Activated CD4-positive, alpha-beta memory T cell treated with anti-CD3 and anti-CD28 coated beads, Interleukin-2, amount 10 ng/mL, durations not matched to agents 7 days and 5 days (primary cell): ENCODE measurements at regions not wholly inside any gene's neighbourhood (a gene's known extent, or its start where the extent isn't known, plus 50 kb on each side); places are given as distances from the start of the nearest gene placed in this dataset.
"Not testable (repeated sequence)": the region's sequence is repeated elsewhere in the genome, so short reads cannot be mapped to it uniquely, and the experiment has no call there.

Source experiments
- CTCF ChIA-PET: fragments of 350-600 bp; sonication (Branson Sonifier 250); formaldehyde crosslinking; loops from one replicate; lab custom pipeline; 2021; ENCODE audit warnings: antibody characterized with exemption, inconsistent platforms; lab: Charles Lee
- POLR2A ChIA-PET: fragments of 350-600 bp; sonication (Branson Sonifier 250); formaldehyde crosslinking; loops from one replicate; lab custom pipeline; 2021; ENCODE audit warnings: antibody characterized with exemption; lab: Charles Lee
- DNase-seq: peaks from one replicate; pipeline ENCODE4 v3.0.0-alpha.2; 2020
- H3K27ac Mint-ChIP-seq: one replicate; pipeline ENCODE4 v1.8.0; 2021; ENCODE audit warnings: mild to moderate bottlenecking, mixed read lengths
- H3K27me3 Mint-ChIP-seq: one replicate; pipeline ENCODE4 v1.8.0; 2021; ENCODE audit warnings: mixed read lengths
- H3K36me3 Mint-ChIP-seq: one replicate; pipeline ENCODE4 v1.8.0; 2021; ENCODE audit warnings: low read depth, mixed read lengths
- H3K4me1 Mint-ChIP-seq: one replicate; pipeline ENCODE4 v1.8.0; 2021; ENCODE audit warnings: mixed read lengths
- H3K4me3 Mint-ChIP-seq: one replicate; pipeline ENCODE4 v1.8.0; 2021; ENCODE audit warnings: mild to moderate bottlenecking, mixed read lengths
- H3K9me3 Mint-ChIP-seq: one replicate; pipeline ENCODE4 v1.8.0; 2021; ENCODE audit warnings: mixed read lengths

DNA sequence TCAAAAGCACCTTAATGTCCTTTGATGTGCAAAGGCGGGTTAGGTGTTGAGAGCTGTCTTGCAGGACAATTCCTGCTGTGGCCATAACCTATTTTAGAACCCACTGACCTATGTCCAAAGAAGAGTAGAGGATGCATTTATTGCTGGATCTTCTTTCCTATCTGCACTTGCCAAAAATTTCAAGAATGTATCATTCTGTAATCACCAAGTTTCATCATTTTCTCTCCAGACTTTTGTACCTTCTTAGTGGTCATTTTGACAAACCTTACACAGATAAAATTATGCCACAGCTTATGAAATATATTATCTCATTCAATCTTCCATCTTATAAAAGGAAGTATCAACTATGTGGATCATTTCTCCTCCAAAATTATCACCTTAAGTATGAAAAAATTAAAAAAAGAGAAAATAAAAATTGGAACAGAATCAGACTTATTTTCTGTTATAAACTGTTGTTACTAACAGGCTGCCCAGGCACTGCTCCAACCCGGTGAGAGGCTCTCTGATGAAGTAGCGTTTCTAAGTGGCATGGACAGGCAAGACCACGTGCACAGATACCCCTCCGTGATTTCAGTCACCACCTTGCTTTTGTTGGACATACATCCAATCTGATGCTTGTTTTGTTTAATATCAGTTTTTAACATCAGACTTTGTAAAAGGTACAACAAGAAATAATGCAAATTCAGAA lies 559.9 kb upstream of the ID2 start:
- CTCF ChIA-PET, result interaction anchor here (0.7 kb wide), 1 partner anchor 108 kb away, joined by 3 read pairs; no protein-coding TSS in a partner anchor
- Mint-ChIP-seq H3K27ac (no peak overlapping the region), H3K4me3 (no peak overlapping the region), H3K27me3 (no peaks in the 10 kb centered on the region), H3K36me3 (peaks cover 4% of the 10 kb centered on the region), H3K4me1 (peaks cover 26% of the 10 kb centered on the region), H3K9me3 (peaks cover 2% of the 10 kb centered on the region)
- no peak for DNase-seq
- POLR2A ChIA-PET, result no interaction called here

DNA sequence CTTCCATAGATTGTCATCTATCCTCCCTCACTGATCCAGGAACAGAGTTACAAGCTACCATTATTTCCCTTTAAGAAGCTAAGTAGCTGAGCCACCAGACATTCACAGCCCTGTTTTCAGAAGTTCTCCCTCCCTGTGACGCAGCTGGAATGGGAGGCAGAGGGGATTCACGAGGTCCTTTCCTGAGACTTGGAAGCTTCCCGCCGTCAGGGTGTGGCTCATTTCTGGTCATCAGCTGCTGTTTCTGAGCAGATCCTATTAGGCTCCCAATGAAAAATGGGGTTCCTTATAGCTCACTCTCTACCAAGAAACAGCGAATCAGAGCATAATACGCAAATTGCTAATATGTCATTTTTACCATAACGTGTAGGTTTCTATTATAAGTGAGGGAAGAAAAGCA lies 559.3 kb upstream of the ID2 start:
- peaks cover 4% of the 10 kb centered on the region for H3K36me3 Mint-ChIP-seq
- no peak overlapping the region for H3K4me3 Mint-ChIP-seq
- ChIA-PET CTCF (no interaction called here), POLR2A (no interaction called here)
- no peak overlapping the region for H3K27ac Mint-ChIP-seq
- H3K9me3 Mint-ChIP-seq, result peaks cover 2% of the 10 kb centered on the region
- H3K27me3 Mint-ChIP-seq, result no peaks in the 10 kb centered on the region
- peaks cover 25% of the 10 kb centered on the region for H3K4me1 Mint-ChIP-seq
- DNase-seq, result no peak

DNA sequence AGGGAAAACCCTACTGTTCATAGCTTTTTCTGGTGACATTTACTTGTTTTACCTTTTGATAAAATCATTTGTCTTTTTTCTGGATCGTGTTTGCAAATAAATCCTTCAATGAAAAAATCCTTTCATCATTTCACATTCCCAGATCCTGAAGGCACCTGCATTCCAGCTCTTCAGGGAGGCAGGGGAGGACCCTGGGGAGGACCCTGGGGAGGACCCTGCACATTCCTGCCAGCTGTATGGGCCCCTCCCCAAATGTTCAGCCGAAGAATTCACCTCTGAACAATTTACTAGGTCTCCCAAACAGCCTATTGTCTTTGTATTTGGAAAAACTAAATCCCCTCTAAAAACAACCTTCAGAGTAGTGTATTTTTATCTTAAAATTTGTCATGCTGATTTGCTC lies 558.4 kb upstream of the ID2 start:
- Mint-ChIP-seq H3K4me1 (peaks cover 22% of the 10 kb centered on the region), H3K36me3 (peaks cover 4% of the 10 kb centered on the region), H3K27ac (no peak overlapping the region), H3K4me3 (no peak overlapping the region), H3K27me3 (no peaks in the 10 kb centered on the region), H3K9me3 (peaks cover 2% of the 10 kb centered on the region)
- ChIA-PET CTCF (interaction anchor here (0.6 kb wide), 1 partner anchor 559 kb away, joined by 5 read pairs; no protein-coding TSS in a partner anchor), POLR2A (no interaction called here)
- DNase-seq, result no peak

DNA sequence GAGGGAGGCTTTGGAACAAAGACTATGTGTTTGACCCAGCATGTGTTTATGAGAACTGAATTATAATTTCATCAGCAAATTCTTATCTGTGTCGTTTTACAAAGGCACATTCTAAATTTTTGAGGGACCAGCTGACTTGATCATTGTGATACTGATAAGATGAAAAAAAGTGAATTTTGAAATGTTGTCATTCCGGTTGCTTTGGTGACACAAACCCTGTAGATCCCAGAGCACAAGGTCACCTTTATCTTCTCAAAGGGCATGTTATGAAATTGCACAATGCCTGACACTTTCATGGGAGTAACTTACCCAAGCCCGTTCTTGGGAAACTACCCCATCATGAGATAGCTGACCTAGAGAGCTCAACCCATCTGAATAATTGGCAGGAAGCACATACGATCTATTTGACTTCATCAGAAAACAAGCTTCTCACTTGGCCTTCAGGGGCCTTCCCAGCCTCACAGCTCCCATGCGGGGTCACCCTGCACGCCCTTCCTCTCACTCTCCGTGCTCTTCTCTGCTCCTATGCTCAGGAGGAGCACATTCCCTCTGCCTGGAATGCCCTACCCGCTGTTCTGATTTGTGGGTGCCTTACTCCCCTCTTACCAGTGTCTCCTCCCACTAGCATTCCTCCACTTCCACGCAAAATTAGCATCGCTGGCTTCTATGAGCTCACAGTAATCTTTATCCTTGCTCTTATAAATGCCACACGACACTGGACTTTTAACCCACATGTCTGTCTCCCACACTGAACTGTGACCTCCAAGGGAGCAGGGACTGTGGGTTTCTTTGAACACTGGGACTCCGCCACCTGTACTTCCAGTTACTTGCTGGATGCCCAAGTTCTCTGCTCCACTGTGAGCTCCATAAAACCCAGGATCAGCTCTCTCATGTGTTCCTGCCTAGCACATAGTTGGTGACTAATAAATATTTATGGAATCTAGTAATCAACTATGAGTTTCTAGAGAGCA lies 555.8 kb upstream of the ID2 start:
- peaks cover 4% of the 10 kb centered on the region for H3K36me3 Mint-ChIP-seq
- H3K27ac Mint-ChIP-seq, result no peak overlapping the region
- DNase-seq, result no peak
- ChIA-PET POLR2A (no interaction called here), CTCF (no interaction called here)
- H3K4me1 Mint-ChIP-seq, result no peaks in the 10 kb centered on the region
- no peaks in the 10 kb centered on the region for H3K27me3 Mint-ChIP-seq
- H3K9me3 Mint-ChIP-seq, result peaks cover 2% of the 10 kb centered on the region
- H3K4me3 Mint-ChIP-seq, result no peak overlapping the region

DNA sequence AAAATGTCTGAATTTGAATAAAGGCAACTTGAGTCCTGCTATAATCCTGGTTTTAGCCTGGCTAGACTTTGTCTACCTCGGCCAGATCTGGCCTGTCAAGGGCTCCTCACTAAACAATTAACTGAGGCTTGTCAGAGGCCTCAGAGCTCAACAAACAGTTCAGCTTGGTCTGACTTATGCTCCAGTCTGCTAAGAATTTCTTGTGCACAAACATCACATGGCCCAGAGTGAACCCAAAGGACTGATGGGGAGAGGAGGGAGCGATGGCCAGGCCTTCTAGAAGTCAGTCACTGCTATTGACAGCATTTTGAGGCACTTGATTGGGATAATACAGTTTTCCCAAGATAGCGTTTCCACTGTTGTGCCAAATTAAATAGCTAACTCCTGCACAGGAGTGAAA lies 555.1 kb upstream of the ID2 start:
- Mint-ChIP-seq H3K4me1 (no peaks in the 10 kb centered on the region), H3K36me3 (peaks cover 4% of the 10 kb centered on the region), H3K27me3 (no peaks in the 10 kb centered on the region), H3K4me3 (no peak overlapping the region), H3K9me3 (peaks cover 2% of the 10 kb centered on the region), H3K27ac (no peak overlapping the region)
- ChIA-PET CTCF (no interaction called here), POLR2A (no interaction called here)
- DNase-seq, result no peak

DNA sequence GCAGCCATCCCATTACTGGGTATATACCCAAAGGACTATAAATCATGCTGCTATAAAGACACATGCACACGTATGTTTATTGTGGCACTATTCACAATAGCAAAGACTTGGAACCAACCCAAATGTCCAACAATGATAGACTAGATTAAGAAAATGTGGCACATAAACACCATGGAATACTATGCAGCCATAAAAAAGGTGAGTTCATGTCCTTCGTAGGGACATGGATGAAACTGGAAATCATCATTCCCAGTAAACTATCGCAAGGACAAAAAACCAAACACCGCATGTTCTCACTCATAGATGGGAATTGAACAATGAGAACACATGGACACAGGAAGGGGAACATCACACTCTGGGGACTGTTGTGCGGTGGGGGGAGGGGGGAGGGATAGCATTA lies 550.4 kb upstream of the ID2 start:
- H3K36me3 Mint-ChIP-seq, H3K27me3 Mint-ChIP-seq, POLR2A ChIA-PET, H3K4me3 Mint-ChIP-seq, H3K9me3 Mint-ChIP-seq, CTCF ChIA-PET, H3K27ac Mint-ChIP-seq, DNase-seq, H3K4me1 Mint-ChIP-seq: not testable (repeated sequence)

DNA sequence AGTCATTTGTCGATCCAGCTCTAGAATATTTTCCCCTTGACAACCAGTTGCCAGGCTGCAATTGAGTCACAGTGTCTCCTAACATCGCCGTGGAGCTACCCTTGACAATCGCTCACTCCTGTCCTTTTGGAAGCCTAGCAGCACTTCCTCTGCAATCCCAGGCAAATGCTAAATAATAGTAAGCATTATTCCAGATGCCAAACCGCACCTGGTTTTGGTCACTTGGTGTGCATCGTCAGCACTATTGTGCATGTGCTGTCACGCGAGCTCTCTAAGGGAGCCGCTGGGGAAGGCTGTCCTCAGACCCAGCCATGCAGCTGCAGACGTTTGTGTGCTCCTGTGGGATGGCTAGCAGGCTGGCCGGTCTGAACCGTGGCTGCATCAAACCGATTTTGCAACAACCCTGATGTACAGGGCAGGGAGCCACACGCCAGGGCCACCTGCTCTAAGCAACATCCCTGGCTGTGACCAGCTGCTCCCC lies 549.5 kb upstream of the ID2 start:
- no peak for DNase-seq
- Mint-ChIP-seq H3K4me1 (peaks cover 4% of the 10 kb centered on the region), H3K36me3 (no peaks in the 10 kb centered on the region), H3K9me3 (peaks cover 4% of the 10 kb centered on the region), H3K27ac (no peak overlapping the region), H3K4me3 (no peak overlapping the region), H3K27me3 (no peaks in the 10 kb centered on the region)
- ChIA-PET CTCF (no interaction called here), POLR2A (no interaction called here)

DNA sequence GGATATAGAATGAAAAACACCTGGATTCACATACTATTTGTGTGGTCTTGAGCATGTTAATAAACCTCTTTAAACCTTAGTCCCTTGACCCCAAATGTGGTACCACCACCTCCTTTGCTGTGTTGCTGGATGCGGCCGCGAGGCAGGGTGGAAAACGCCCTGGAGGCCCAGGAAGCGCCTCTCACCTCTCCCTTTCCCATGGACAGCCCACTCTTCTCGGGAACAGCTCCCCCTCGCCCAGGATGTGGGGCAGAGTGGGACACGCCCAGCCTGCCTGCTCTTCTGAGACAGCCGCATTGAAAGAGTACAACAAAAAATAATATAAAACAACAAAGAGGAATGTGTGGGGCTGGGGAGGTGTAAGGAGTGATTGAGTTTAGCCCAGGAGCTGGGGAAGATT lies 549.0 kb upstream of the ID2 start:
- DNase-seq, result no peak
- Mint-ChIP-seq H3K36me3 (no peaks in the 10 kb centered on the region), H3K27ac (no peak overlapping the region), H3K4me1 (peaks cover 4% of the 10 kb centered on the region), H3K9me3 (peaks cover 4% of the 10 kb centered on the region), H3K4me3 (no peak overlapping the region), H3K27me3 (no peaks in the 10 kb centered on the region)
- POLR2A ChIA-PET, result no interaction called here
- CTCF ChIA-PET, result no interaction called here

DNA sequence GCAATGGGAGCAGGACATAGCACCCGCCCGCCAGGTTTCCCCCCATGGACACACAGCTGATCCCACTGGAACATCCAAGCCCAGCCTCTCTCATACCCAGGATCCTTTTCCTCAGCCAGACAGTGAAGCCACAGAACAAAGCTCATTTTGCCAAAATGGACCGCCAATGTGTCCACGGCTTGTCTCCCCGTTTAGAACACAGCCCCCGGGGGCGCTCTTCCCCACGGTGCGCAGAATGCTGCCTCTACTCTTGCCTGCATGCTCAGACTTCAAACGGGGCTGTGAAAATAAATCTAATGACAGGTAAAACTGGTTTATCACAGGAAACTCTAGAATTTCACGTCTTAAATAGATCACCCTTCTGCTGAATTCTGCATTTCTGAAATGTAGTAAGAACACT lies 548.5 kb upstream of the ID2 start:
- Mint-ChIP-seq H3K9me3 (peaks cover 4% of the 10 kb centered on the region), H3K36me3 (no peaks in the 10 kb centered on the region), H3K27me3 (no peaks in the 10 kb centered on the region), H3K4me3 (no peak overlapping the region), H3K27ac (no peak overlapping the region), H3K4me1 (peaks cover 4% of the 10 kb centered on the region)
- ChIA-PET CTCF (no interaction called here), POLR2A (no interaction called here)
- DNase-seq, result no peak

DNA sequence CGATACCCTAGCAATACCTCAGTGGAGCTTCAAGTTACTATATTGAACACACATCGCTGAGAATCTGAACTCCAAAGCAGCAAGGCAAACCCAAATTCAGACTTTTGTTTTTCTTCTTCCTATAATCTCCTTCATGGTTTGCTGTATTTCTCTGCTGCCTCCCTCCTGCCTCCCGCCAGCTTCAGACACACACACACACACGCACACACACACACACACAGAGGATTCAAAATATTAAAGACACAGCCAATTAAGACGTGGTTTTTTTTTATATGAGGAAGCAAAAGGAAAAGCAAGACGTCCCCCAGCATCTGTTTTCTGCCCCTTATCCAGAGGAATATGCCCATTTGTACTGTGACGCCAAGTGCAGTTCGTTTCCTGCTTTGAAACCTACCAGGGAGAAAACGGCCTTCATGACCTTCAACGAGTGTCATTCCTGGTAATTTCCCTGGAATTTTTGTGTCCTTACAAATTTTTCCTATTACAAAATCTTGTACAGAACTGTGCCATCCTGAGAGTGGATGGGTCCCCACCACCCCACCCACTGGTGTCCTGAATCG lies 547.9 kb upstream of the ID2 start:
- H3K36me3 Mint-ChIP-seq, result peaks cover 4% of the 10 kb centered on the region
- ChIA-PET POLR2A (no interaction called here), CTCF (no interaction called here)
- no peak overlapping the region for H3K4me3 Mint-ChIP-seq
- no peak for DNase-seq
- no peak overlapping the region for H3K27ac Mint-ChIP-seq
- no peaks in the 10 kb centered on the region for H3K27me3 Mint-ChIP-seq
- H3K4me1 Mint-ChIP-seq, result peaks cover 4% of the 10 kb centered on the region
- peaks cover 8% of the 10 kb centered on the region for H3K9me3 Mint-ChIP-seq

DNA sequence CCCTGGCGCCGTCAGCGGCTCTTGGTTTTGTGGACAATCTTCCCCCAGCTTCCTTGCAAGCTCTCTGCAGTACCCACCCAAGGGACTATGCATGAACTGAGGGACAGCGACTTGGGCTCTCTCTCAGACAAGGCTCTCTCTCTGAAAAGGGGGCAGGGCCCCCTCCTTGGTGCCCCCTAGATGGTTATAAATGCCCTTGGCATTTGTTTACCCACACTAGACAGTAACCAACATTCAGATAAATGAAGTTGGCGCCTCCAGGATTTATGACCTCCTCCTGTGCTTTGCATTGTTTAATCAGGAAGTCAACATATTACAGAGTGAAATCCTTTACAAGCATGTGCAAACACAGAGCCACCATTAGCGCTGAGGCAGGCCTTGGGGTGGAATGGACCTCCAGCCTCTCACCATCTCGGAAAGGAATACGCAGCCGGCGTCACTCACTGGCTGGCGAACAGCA lies 547.4 kb upstream of the ID2 start:
- ChIA-PET CTCF (no interaction called here), POLR2A (no interaction called here)
- Mint-ChIP-seq H3K27me3 (no peaks in the 10 kb centered on the region), H3K4me3 (no peak overlapping the region), H3K27ac (no peak overlapping the region), H3K9me3 (peaks cover 8% of the 10 kb centered on the region), H3K36me3 (peaks cover 4% of the 10 kb centered on the region), H3K4me1 (peaks cover 7% of the 10 kb centered on the region)
- DNase-seq, result no peak

DNA sequence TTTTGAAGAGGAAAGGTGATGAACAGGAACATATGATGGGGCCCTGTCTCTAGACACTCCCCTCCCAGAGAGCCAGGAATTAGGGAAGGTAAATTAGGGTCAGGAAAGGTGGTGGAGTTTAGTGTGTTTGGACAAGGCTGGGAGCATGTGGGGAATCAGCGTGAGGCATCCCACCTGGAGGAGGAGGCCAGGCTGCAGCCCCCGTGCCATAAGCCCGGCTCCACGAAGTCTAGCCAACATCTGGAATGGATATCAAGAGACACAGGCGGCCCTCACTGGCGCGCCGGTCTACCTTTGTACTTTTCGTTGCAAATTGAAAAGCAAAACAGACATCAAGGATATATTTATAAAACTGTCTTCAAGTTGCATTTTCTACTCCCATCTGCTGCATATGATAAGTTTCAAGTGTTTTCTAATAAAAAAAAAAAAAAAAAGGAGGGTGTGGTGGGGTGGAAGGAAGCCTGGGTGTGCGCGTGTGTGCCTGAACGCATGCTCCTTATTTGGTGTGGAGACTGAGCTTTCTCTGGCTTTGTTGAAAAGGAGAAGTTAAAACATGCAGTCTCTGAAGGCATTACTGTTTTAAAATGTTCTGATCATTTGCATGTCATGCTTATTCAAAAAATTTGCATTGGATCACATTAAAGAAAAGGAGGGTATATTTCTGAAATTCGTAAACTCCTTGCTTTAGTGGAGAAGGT lies 546.7 kb upstream of the ID2 start:
- peaks cover 11% of the 10 kb centered on the region for H3K9me3 Mint-ChIP-seq
- ChIA-PET CTCF (no interaction called here), POLR2A (no interaction called here)
- H3K4me3 Mint-ChIP-seq, result no peak overlapping the region
- H3K36me3 Mint-ChIP-seq, result peaks cover 4% of the 10 kb centered on the region
- H3K27me3 Mint-ChIP-seq, result no peaks in the 10 kb centered on the region
- no peak overlapping the region for H3K27ac Mint-ChIP-seq
- peaks cover 10% of the 10 kb centered on the region for H3K4me1 Mint-ChIP-seq
- no peak for DNase-seq

DNA sequence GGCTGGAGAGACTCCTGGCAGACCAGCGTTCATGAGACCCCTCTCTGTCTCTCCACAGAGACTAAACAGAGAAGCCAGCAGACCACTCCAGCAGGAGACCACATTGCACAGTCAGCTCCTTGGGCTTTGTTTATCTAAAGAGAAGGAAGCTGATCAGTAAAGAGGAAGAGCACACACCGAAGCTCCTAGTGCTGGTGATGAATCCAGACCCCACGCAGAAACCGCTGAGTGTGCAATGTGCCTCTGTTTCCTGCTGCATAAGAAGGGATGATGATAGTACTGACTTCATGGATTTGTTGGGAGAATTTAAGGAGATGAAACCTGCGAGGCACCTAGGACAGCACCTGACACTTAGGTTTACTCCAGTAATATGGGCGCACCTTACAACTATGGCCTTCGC lies 544.1 kb upstream of the ID2 start:
- DNase-seq, result no peak
- ChIA-PET CTCF (no interaction called here), POLR2A (no interaction called here)
- Mint-ChIP-seq H3K4me1 (peaks cover 10% of the 10 kb centered on the region), H3K36me3 (peaks cover 4% of the 10 kb centered on the region), H3K27me3 (peaks cover 8% of the 10 kb centered on the region), H3K9me3 (peaks cover 13% of the 10 kb centered on the region), H3K27ac (no peak overlapping the region), H3K4me3 (no peak overlapping the region)
